GM23248 (cell line): ENCODE measurements at regions not wholly inside any gene's neighbourhood (a gene's known extent, or its start where the extent isn't known, plus 50 kb on each side); places are given as distances from the start of the nearest gene placed in this dataset.
A peak's percentile ranks its signal among the peaks of the same experiment; 100 is the strongest.

Experiments used
- DNase-seq: peaks from one replicate; pipeline ENCODE4 v3.0.0-alpha.2; 2015
- H2AFZ ChIP-seq: fragments of 200-600 bp; sonication (generic); 2 replicates; pipeline ENCODE4 v1.6.1; 2016; ENCODE audit warnings: antibody characterized with exemption
- H3F3A ChIP-seq: fragments of 200-600 bp; sonication (generic); 2 replicates; pipeline ENCODE4 v1.6.1; 2016; ENCODE audit warnings: mild to moderate bottlenecking, antibody characterized with exemption, mixed run types; ENCODE audit not compliant: insufficient read depth
- H3K27ac ChIP-seq: fragments of 200-600 bp; sonication (generic); 2 replicates; pipeline ENCODE4 v1.5.1; 2016; ENCODE audit warnings: mild to moderate bottlenecking
- H3K27me3 ChIP-seq: fragments of 200-600 bp; sonication (generic); replicated peaks from 2 replicates; pipeline ENCODE4 v1.6.1; 2016; ENCODE audit warnings: mild to moderate bottlenecking; ENCODE audit not compliant: insufficient read depth
- H3K36me3 ChIP-seq: fragments of 200-600 bp; sonication (generic); 2 replicates; pipeline ENCODE4 v1.6.1; 2016; ENCODE audit warnings: low read depth, mild to moderate bottlenecking
- H3K4me1 ChIP-seq: fragments of 200-600 bp; sonication (generic); 2 replicates; pipeline ENCODE4 v1.6.1; 2016; ENCODE audit warnings: mild to moderate bottlenecking; ENCODE audit not compliant: insufficient read depth
- H3K4me2 ChIP-seq: fragments of 200-600 bp; sonication (generic); one replicate; pipeline ENCODE4 v1.6.1; 2016; ENCODE audit warnings: mild to moderate bottlenecking; ENCODE audit not compliant: unreplicated experiment
- H3K4me3 ChIP-seq: fragments of 200-600 bp; sonication (generic); 2 replicates; pipeline ENCODE4 v1.5.1; 2016; ENCODE audit warnings: mild to moderate bottlenecking
- H3K79me2 ChIP-seq: fragments of 200-600 bp; sonication (generic); 2 replicates; pipeline ENCODE4 v1.6.1; 2016; ENCODE audit warnings: mild to moderate bottlenecking; ENCODE audit not compliant: insufficient read depth
- H3K9ac ChIP-seq: fragments of 200-600 bp; sonication (generic); 2 replicates; pipeline ENCODE4 v1.6.1; 2016; ENCODE audit warnings: mild to moderate bottlenecking
- H3K9me2 ChIP-seq: fragments of 200-600 bp; sonication (generic); 2 replicates; pipeline ENCODE4 v1.6.1; 2016; ENCODE audit warnings: mixed run types, mild to moderate bottlenecking, moderate library complexity; ENCODE audit not compliant: insufficient read depth
- H3K9me3 ChIP-seq: fragments of 200-600 bp; sonication (generic); one replicate; pipeline ENCODE4 v1.6.1; 2017; ENCODE audit warnings: low read depth
- H4K20me1 ChIP-seq: fragments of 200-600 bp; sonication (generic); 2 replicates; pipeline ENCODE4 v1.6.0; 2016; ENCODE audit not compliant: insufficient read depth
- EZH2 ChIP-seq: fragments of 200-600 bp; sonication (generic); IDR thresholded peaks from 2 replicates; pipeline ENCODE4 v1.6.1; 2018; ENCODE audit warnings: antibody characterized with exemption, mild to moderate bottlenecking; ENCODE audit not compliant: insufficient read depth, poor library complexity, severe bottlenecking
- EZH2phosphoT487 ChIP-seq: fragments of 200-600 bp; sonication (generic); IDR thresholded peaks from 2 replicates; pipeline ENCODE4 v1.6.1; 2018; ENCODE audit warnings: antibody characterized with exemption, moderate library complexity, mild to moderate bottlenecking, low read depth; ENCODE audit not compliant: insufficient read depth
- WGBS, 2 experiments: methylation state at CpG; one replicate each; pipeline ENCODE4 v1.1.6; 2015 to 2017; ENCODE audit warnings: low lambda C conversion rate in 2 of 2, low coverage in 1 of 2; ENCODE audit errors: missing lambda C conversion rate in 2 of 2; 5-methylcytosine and 5-hydroxymethylcytosine counted together
- in situ Hi-C: fragments of 300-500 bp; cut with MboI; formaldehyde crosslinking; loops from 2 replicates; pipeline ENCODE4 v1.15.0; 2020

GRCh38 chr13:26927511-26927910, 166.9 kb upstream of the GPR12 start:
- TF ChIP-seq EZH2 (no peak), EZH2phosphoT487 (no peak)
- in situ Hi-C loops, result no loop called here
- no peak overlapping the region for H2AFZ ChIP-seq

DNA sequence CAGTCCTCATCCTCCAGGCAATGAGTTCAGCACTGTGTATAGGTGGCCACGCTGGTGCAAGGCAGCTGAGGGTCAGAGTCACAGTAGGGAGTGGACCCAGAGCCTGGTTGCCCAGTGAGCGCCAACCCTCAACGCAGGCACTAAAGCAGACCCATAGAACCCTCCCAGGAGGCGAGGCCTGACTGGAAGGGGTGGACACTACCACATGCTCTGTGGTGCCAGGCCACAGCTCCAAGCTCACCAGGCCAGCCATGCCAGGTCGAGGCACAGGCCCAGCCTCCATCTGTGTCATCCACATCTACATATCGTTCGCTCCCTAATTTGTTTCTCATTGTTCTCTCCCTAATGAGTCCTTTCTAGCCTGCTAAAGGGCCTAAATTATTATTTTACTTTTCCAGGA, 165.8 kb upstream of the GPR12 start:
- H3K27ac ChIP-seq, result no peak overlapping the region
- no peaks in the 10 kb centered on the region for H3F3A ChIP-seq
- H3K4me1 ChIP-seq, result peaks cover 7% of the 10 kb centered on the region; the same call in 1 of the 2 replicates
- no peaks in the 10 kb centered on the region for H3K79me2 ChIP-seq
- no peaks in the 10 kb centered on the region for H3K36me3 ChIP-seq
- peaks cover 59% of the 10 kb centered on the region for H3K27me3 ChIP-seq
- no peaks in the 10 kb centered on the region for H3K9me2 ChIP-seq
- WGBS, 2 experiments, result 53 to 60% methylated on average over 7 of the region's 7 CpGs
- no peak overlapping the region for H3K4me3 ChIP-seq
- no peak overlapping the region for H2AFZ ChIP-seq
- no peak overlapping the region for H3K9ac ChIP-seq
- no peaks in the 10 kb centered on the region for H4K20me1 ChIP-seq
- no peaks in the 10 kb centered on the region for H3K9me3 ChIP-seq
- in situ Hi-C loops, result no loop called here
- no peak overlapping the region for H3K4me2 ChIP-seq
- no peak for TF ChIP-seq EZH2phosphoT487
- TF ChIP-seq EZH2, result no peak
- no peak for DNase-seq

More at GRCh38 chr13:26927511-26927910, 166.9 kb upstream of the GPR12 start:
- H3K4me1 ChIP-seq, result peaks cover 7% of the 10 kb centered on the region; the same call in 1 of the 2 replicates
- no peak for DNase-seq
- H3K9me3 ChIP-seq, result no peaks in the 10 kb centered on the region
- H3K27ac ChIP-seq, result no peak overlapping the region
- no peaks in the 10 kb centered on the region for H3K9me2 ChIP-seq
- H3K4me3 ChIP-seq, result no peak overlapping the region
- H3F3A ChIP-seq, result no peaks in the 10 kb centered on the region
- no peaks in the 10 kb centered on the region for H3K36me3 ChIP-seq
- no peak overlapping the region for H3K9ac ChIP-seq
- H3K4me2 ChIP-seq, result no peak overlapping the region
- H3K27me3 ChIP-seq, result peaks cover 54% of the 10 kb centered on the region
- H3K79me2 ChIP-seq, result no peaks in the 10 kb centered on the region
- H4K20me1 ChIP-seq, result no peaks in the 10 kb centered on the region
- 64 to 67% methylated on average over 11 of the region's 11 CpGs for WGBS, 2 experiments

DNA sequence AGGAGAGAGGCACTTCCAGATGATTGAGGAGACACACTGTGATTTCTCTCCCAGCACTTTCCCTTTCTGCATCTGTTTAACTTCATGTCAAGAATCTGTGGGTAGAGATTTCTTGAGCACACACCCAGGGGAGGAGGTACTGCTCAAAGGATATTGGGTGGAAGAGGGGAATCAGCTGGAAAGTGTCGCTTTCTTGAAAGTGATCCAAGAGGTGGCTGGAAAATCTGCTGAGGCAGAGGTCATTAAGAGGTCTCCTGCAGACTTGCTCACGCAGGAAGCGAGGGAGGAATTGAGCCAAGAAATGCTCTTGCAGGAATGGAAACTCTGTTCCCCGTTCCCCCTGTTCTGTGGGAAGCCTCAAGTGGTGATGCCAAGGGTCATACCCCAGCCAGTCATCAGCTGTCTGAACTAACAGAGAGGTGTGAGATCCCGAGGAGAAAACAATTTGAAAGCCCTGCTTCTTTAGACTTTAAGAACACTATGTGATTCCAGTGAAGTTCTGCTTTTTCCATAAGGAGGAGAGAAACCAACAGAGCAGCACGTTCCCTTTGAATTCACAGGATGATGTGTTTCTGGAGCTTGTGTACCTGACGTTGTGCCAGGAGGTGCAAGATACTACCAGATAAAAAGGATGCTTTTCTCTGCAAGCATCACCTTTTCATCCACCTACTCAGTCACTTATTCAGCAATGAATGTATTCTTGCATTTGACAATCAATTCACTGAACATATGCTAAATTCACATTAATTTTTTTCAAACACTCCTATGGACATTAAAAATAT, 163.4 kb upstream of the GPR12 start:
- no peaks in the 10 kb centered on the region for H3F3A ChIP-seq
- no peak overlapping the region for H3K4me3 ChIP-seq
- no peaks in the 10 kb centered on the region for H3K36me3 ChIP-seq
- peaks cover 68% of the 10 kb centered on the region for H3K27me3 ChIP-seq
- H2AFZ ChIP-seq, result no peak overlapping the region
- in situ Hi-C loops, result no loop called here
- TF ChIP-seq EZH2phosphoT487 (no peak), EZH2 (no peak)
- WGBS, 2 experiments, result 2% methylated on average over 7 of the region's 7 CpGs
- no peak overlapping the region for H3K27ac ChIP-seq
- H3K9ac ChIP-seq, result no peak overlapping the region
- H3K4me2 ChIP-seq, result no peak overlapping the region
- no peaks in the 10 kb centered on the region for H3K9me3 ChIP-seq
- no peaks in the 10 kb centered on the region for H3K79me2 ChIP-seq
- H3K4me1 ChIP-seq, result peaks cover 7% of the 10 kb centered on the region; the same call in 1 of the 2 replicates
- peak; percentile 38 for DNase-seq
- H4K20me1 ChIP-seq, result no peaks in the 10 kb centered on the region
- H3K9me2 ChIP-seq, result no peaks in the 10 kb centered on the region

DNA sequence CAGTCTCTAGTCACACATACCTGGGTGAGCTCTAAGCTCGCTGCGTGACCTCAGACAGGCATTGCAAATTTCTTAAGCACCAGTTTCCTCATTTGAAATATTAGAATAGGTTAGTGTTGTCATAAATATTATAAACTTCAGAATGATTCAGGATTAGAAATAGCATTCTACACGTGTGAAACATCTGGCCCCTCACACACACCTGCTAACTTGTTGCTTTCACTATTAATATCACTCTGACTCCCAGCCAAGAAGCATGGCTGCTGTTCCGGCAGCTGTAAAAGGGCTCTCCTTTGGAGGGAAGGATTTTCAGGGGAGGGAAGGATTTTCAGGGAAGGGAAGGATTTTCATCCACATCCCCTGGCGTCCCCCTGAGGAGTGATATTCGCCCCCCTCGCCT, 161.3 kb upstream of the GPR12 start:
- Histone ChIP-seq H3K4me2 (no peak overlapping the region), H3K27ac (no peak overlapping the region), H3F3A (no peaks in the 10 kb centered on the region), H3K9me2 (no peaks in the 10 kb centered on the region), H3K36me3 (no peaks in the 10 kb centered on the region), H4K20me1 (no peaks in the 10 kb centered on the region), H3K27me3 (peaks cover 58% of the 10 kb centered on the region), H3K79me2 (no peaks in the 10 kb centered on the region), H3K9me3 (no peaks in the 10 kb centered on the region), H3K4me1 (peaks cover 7% of the 10 kb centered on the region; the same call in 1 of the 2 replicates), H2AFZ (no peak overlapping the region), H3K9ac (no peak overlapping the region), H3K4me3 (no peak overlapping the region)
- in situ Hi-C loops, result no loop called here
- DNase-seq, result no peak
- TF ChIP-seq EZH2phosphoT487, result no peak
- no peak for TF ChIP-seq EZH2
- WGBS, 2 experiments, result 39 to 43% methylated on average over 7 of the region's 7 CpGs
